Trophoblast cell (in vitro differentiated cells and primary cell): ENCODE measurements at regions not wholly inside any gene's neighbourhood (a gene's known extent, or its start where the extent isn't known, plus 50 kb on each side); places are given as distances from the start of the nearest gene placed in this dataset.

Experiments
- DNase-seq, 2 donors: peaks; one replicate each; pipeline ENCODE4 v3.0.0-alpha.2; 2016
- H2AFZ ChIP-seq: 2 replicates; pipeline ENCODE4 v1.6.1; 2013; ENCODE audit warnings: low read length, moderate library complexity, mild to moderate bottlenecking; ENCODE audit not compliant: insufficient read depth, poor library complexity
- H2AK5ac ChIP-seq: 2 replicates; pipeline ENCODE4 v1.6.1; 2013; ENCODE audit warnings: mild to moderate bottlenecking, low read length
- H2BK120ac ChIP-seq: 2 replicates; pipeline ENCODE4 v1.6.1; 2013; ENCODE audit warnings: low read length, mild to moderate bottlenecking, moderate library complexity; ENCODE audit not compliant: insufficient read depth, poor library complexity
- H2BK12ac ChIP-seq: 2 replicates; pipeline ENCODE4 v1.6.1; 2013; ENCODE audit warnings: mild to moderate bottlenecking, low read length, moderate library complexity
- H2BK5ac ChIP-seq: 2 replicates; pipeline ENCODE4 v1.6.1; 2013; ENCODE audit warnings: low read length, low read depth, moderate library complexity, mild to moderate bottlenecking; ENCODE audit not compliant: poor library complexity
- H3K14ac ChIP-seq: 2 replicates; pipeline ENCODE4 v1.6.1; 2013; ENCODE audit warnings: mild to moderate bottlenecking, low read length
- H3K18ac ChIP-seq: 2 replicates; pipeline ENCODE4 v1.6.1; 2013; ENCODE audit warnings: mild to moderate bottlenecking, low read length
- H3K23ac ChIP-seq: 2 replicates; pipeline ENCODE4 v1.6.1; 2013; ENCODE audit warnings: low read length
- H3K27ac ChIP-seq: 2 replicates; pipeline ENCODE4 v1.5.1; 2013; ENCODE audit warnings: low read depth, mild to moderate bottlenecking, inconsistent platforms, low read length, moderate library complexity
- H3K27me3 ChIP-seq: 2 replicates; pipeline ENCODE4 v1.6.1; 2013; ENCODE audit warnings: inconsistent platforms, mild to moderate bottlenecking, low read length, moderate library complexity; ENCODE audit not compliant: insufficient read depth
- H3K36me3 ChIP-seq, 2 experiments: 1 replicate in 1 of 2; 2 replicates in 1 of 2; pipeline ENCODE4 v1.6.1; 2013; ENCODE audit warnings: low read length in 2 of 2, mild to moderate bottlenecking in 2 of 2, moderate library complexity in 1 of 2; ENCODE audit not compliant: insufficient read depth in 2 of 2, control insufficient read depth in 1 of 2
- H3K4ac ChIP-seq: 2 replicates; pipeline ENCODE4 v1.6.1; 2013; ENCODE audit warnings: low read depth, mild to moderate bottlenecking, low read length, moderate library complexity
- H3K4me1 ChIP-seq, 2 experiments: 1 replicate in 1 of 2; 2 replicates in 1 of 2; pipeline ENCODE4 v1.6.1; 2013; ENCODE audit warnings: low read length in 2 of 2, mild to moderate bottlenecking in 2 of 2, moderate library complexity in 1 of 2; ENCODE audit not compliant: insufficient read depth in 2 of 2, control insufficient read depth in 1 of 2
- H3K4me2 ChIP-seq: 2 replicates; pipeline ENCODE4 v1.6.1; 2013; ENCODE audit warnings: inconsistent platforms, mild to moderate bottlenecking, low read length, moderate library complexity
- H3K4me3 ChIP-seq: 2 replicates; pipeline ENCODE4 v1.5.1; 2013; ENCODE audit warnings: mild to moderate bottlenecking, low read depth, low read length, inconsistent platforms
- H3K79me1 ChIP-seq: one replicate; pipeline ENCODE4 v1.6.1; 2013; ENCODE audit warnings: low read length
- H3K79me2 ChIP-seq: 2 replicates; pipeline ENCODE4 v1.6.1; 2013; ENCODE audit warnings: low read length, mild to moderate bottlenecking; ENCODE audit not compliant: control insufficient read depth, insufficient read depth, poor library complexity
- H3K9ac ChIP-seq: 2 replicates; pipeline ENCODE4 v1.6.1; 2013; ENCODE audit warnings: mild to moderate bottlenecking, low read length
- H3K9me3 ChIP-seq: 2 replicates; pipeline ENCODE4 v1.6.1; 2013; ENCODE audit warnings: low read depth, mild to moderate bottlenecking, control low read depth, inconsistent platforms, low read length; ENCODE audit not compliant: insufficient read depth
- H4K12ac ChIP-seq: 2 replicates; pipeline ENCODE4 v1.6.1; 2013; ENCODE audit warnings: low read depth, mild to moderate bottlenecking, low read length, moderate library complexity
- H4K8ac ChIP-seq: 2 replicates; pipeline ENCODE4 v1.6.1; 2013; ENCODE audit warnings: low read depth, mild to moderate bottlenecking, low read length, moderate library complexity
- H4K91ac ChIP-seq: one replicate; pipeline ENCODE4 v1.6.1; 2013; ENCODE audit warnings: low read depth, mild to moderate bottlenecking, low read length, moderate library complexity
- WGBS: extraction: QIAGEN DNeasy Blood & Tissue Kit; methylation state at CpG from one replicate; pipeline ENCODE4 v1.1.7; 2013; ENCODE audit warnings: missing lambda C conversion rate; ENCODE audit not compliant: insufficient read length, insufficient coverage; ENCODE audit errors: extremely low coverage; 5-methylcytosine and 5-hydroxymethylcytosine counted together

GRCh38 chr7:42994096-42994495, 61.9 kb downstream of the MRPL32 start:
- no peak overlapping the region for H3K27ac ChIP-seq
- H2BK12ac ChIP-seq = no peak overlapping the region
- no peak overlapping the region for H4K8ac ChIP-seq
- H3K27me3 ChIP-seq = no peaks in the 10 kb centered on the region
- no peaks in the 10 kb centered on the region for H3K4me1 ChIP-seq
- no peaks in the 10 kb centered on the region for H3K36me3 ChIP-seq
- H2BK120ac ChIP-seq = no peak overlapping the region
- no peak overlapping the region for H3K4me3 ChIP-seq
- no peak overlapping the region for H2AFZ ChIP-seq
- no peak overlapping the region for H3K4ac ChIP-seq
- WGBS = no CpG with 5 or more reads among the region's 2 CpGs
- H3K79me1 ChIP-seq = no peaks in the 10 kb centered on the region
- no peaks in the 10 kb centered on the region for H3K79me2 ChIP-seq
- no peak overlapping the region for H4K12ac ChIP-seq
- no peak overlapping the region for H3K23ac ChIP-seq
- no peak overlapping the region for H4K91ac ChIP-seq
- H2BK5ac ChIP-seq = no peak overlapping the region
- no peak overlapping the region for H3K18ac ChIP-seq
- no peak overlapping the region for H3K4me2 ChIP-seq
- no peak overlapping the region for H3K14ac ChIP-seq
- DNase-seq = no peak
- H3K9ac ChIP-seq = no peak overlapping the region
- H3K9me3 ChIP-seq = no peaks in the 10 kb centered on the region
- H2AK5ac ChIP-seq = no peak overlapping the region

- H4K91ac ChIP-seq = no peak overlapping the region
- H3K79me2 ChIP-seq = no peaks in the 10 kb centered on the region
- H3K18ac ChIP-seq = no peak overlapping the region
- no peaks in the 10 kb centered on the region for H3K79me1 ChIP-seq
- no peaks in the 10 kb centered on the region for H3K4me1 ChIP-seq
- H3K4me3 ChIP-seq = no peak overlapping the region
- no peak overlapping the region for H3K4me2 ChIP-seq
- H3K14ac ChIP-seq = no peak overlapping the region
- H4K8ac ChIP-seq = no peak overlapping the region
- H3K36me3 ChIP-seq = no peaks in the 10 kb centered on the region
- DNase-seq = no peak
- H3K23ac ChIP-seq = no peak overlapping the region
- H2AK5ac ChIP-seq = no peak overlapping the region
- no peak overlapping the region for H3K4ac ChIP-seq
- no peak overlapping the region for H3K27ac ChIP-seq
- H4K12ac ChIP-seq = no peak overlapping the region
- H3K27me3 ChIP-seq = no peaks in the 10 kb centered on the region
- H2BK5ac ChIP-seq = no peak overlapping the region
- WGBS = no CpG with 5 or more reads among the region's 3 CpGs
- H3K9ac ChIP-seq = no peak overlapping the region
- no peaks in the 10 kb centered on the region for H3K9me3 ChIP-seq
- no peak overlapping the region for H2AFZ ChIP-seq
- no peak overlapping the region for H2BK12ac ChIP-seq
- no peak overlapping the region for H2BK120ac ChIP-seq
These were observed 65.4 kb downstream of the MRPL32 start for GRCh38 chr7:42997611-42998010.

GRCh38 chr7:43004082-43004481, 71.9 kb downstream of the MRPL32 start:
- Histone ChIP-seq H2BK12ac (no peak overlapping the region), H3K79me1 (no peaks in the 10 kb centered on the region), H4K8ac (no peak overlapping the region), H3K27me3 (no peaks in the 10 kb centered on the region), H3K23ac (no peak overlapping the region), H3K36me3 (no peaks in the 10 kb centered on the region), H3K27ac (no peak overlapping the region), H3K4me2 (no peak overlapping the region), H4K91ac (no peak overlapping the region), H3K4me1 (no peaks in the 10 kb centered on the region), H2BK120ac (no peak overlapping the region), H3K4me3 (no peak overlapping the region), H3K9me3 (no peaks in the 10 kb centered on the region), H3K18ac (no peak overlapping the region), H2AK5ac (no peak overlapping the region), H2AFZ (no peak overlapping the region), H4K12ac (no peak overlapping the region), H3K9ac (no peak overlapping the region), H3K14ac (no peak overlapping the region), H3K79me2 (no peaks in the 10 kb centered on the region), H2BK5ac (no peak overlapping the region), H3K4ac (no peak overlapping the region)
- no peak for DNase-seq

- DNase-seq = no peak
- Histone ChIP-seq H3K27me3 (no peaks in the 10 kb centered on the region), H4K91ac (no peak overlapping the region), H2BK12ac (no peak overlapping the region), H3K9me3 (no peaks in the 10 kb centered on the region), H2AK5ac (no peak overlapping the region), H3K9ac (no peak overlapping the region), H3K79me2 (no peaks in the 10 kb centered on the region), H4K12ac (no peak overlapping the region), H3K79me1 (no peaks in the 10 kb centered on the region), H3K36me3 (no peaks in the 10 kb centered on the region), H3K27ac (no peak overlapping the region), H3K4ac (no peak overlapping the region), H3K18ac (no peak overlapping the region), H2AFZ (no peak overlapping the region), H2BK120ac (no peak overlapping the region), H3K4me1 (no peaks in the 10 kb centered on the region), H3K4me3 (no peak overlapping the region), H3K4me2 (no peak overlapping the region), H4K8ac (no peak overlapping the region), H3K14ac (no peak overlapping the region), H3K23ac (no peak overlapping the region), H2BK5ac (no peak overlapping the region)
- WGBS = no CpG with 5 or more reads among the region's 2 CpGs
These were observed 73.8 kb downstream of the MRPL32 start for GRCh38 chr7:43006008-43006407.
